AG04450 (cell line): ENCODE measurements at regions not wholly inside any gene's neighbourhood (a gene's known extent, or its start where the extent isn't known, plus 50 kb on each side); places are given as distances from the start of the nearest gene placed in this dataset.

Source experiments
- CTCF ChIA-PET: fragments of 300-600, 350-600 bp; formaldehyde crosslinking; extraction: SDS; loops from one replicate; lab custom pipeline; 2022; ENCODE audit warnings: antibody characterized with exemption, inconsistent platforms; lab: Charles Lee
- POLR2A ChIA-PET: fragments of 350-600 bp; formaldehyde crosslinking; extraction: SDS; loops from one replicate; lab custom pipeline; 2021; ENCODE audit warnings: antibody characterized with exemption, inconsistent platforms; lab: Yijun Ruan, JAX
- DNase-seq: peaks from one replicate; pipeline ENCODE4 v3.0.0-alpha.2; 2011; ENCODE audit warnings: low read depth, low spot score
- H3K27ac ChIP-seq: one replicate; pipeline ENCODE4 v1.5.1; 2012; ENCODE audit warnings: low read depth, low read length, control low read depth
- H3K27me3 ChIP-seq: one replicate; pipeline ENCODE4 v1.6.0; 2012; ENCODE audit warnings: low read length; ENCODE audit not compliant: control insufficient read depth, insufficient read depth
- H3K4me3 ChIP-seq: 2 replicates; pipeline ENCODE4 v1.5.1; 2011; ENCODE audit warnings: mild to moderate bottlenecking, low read depth, low read length, control low read depth
- H3K9me3 ChIP-seq: 2 replicates; pipeline ENCODE4 v1.5.1; 2012; ENCODE audit warnings: low read length; ENCODE audit not compliant: control insufficient read depth, insufficient read depth
- CTCF ChIP-seq: IDR thresholded peaks from 2 replicates; pipeline ENCODE4 v1.5.1; 2011; ENCODE audit warnings: low read depth, low read length, control low read depth, inconsistent platforms

GRCh38 chr2:45207101-45207500, 197.8 kb upstream of the SIX2 start:
- H3K27me3 ChIP-seq = peaks cover 23% of the 10 kb centered on the region
- no peak for TF ChIP-seq CTCF
- DNase-seq = no peak
- no peak overlapping the region for H3K4me3 ChIP-seq
- no peak overlapping the region for H3K27ac ChIP-seq
- ChIA-PET POLR2A (no interaction called here), CTCF (no interaction called here)
- H3K9me3 ChIP-seq = no peaks in the 10 kb centered on the region

GRCh38 chr2:45205985-45206384, 196.7 kb upstream of the SIX2 start:
- ChIA-PET CTCF (no interaction called here), POLR2A (no interaction called here)
- Histone ChIP-seq H3K27me3 (peaks cover 29% of the 10 kb centered on the region), H3K4me3 (no peak overlapping the region), H3K9me3 (no peaks in the 10 kb centered on the region; the same call in 1 of the 2 replicates), H3K27ac (no peak overlapping the region)
- TF ChIP-seq CTCF = no peak
- DNase-seq = no peak

- TF ChIP-seq CTCF = no peak
- ChIA-PET CTCF (no interaction called here), POLR2A (no interaction called here)
- no peak for DNase-seq
- Histone ChIP-seq H3K4me3 (no peak overlapping the region), H3K9me3 (no peaks in the 10 kb centered on the region; the same call in 1 of the 2 replicates), H3K27me3 (peaks cover 29% of the 10 kb centered on the region), H3K27ac (no peak overlapping the region)
These were observed 196.2 kb upstream of the SIX2 start for GRCh38 chr2:45205480-45205879.

- ChIA-PET CTCF (no interaction called here), POLR2A (no interaction called here)
- peaks cover 26% of the 10 kb centered on the region for H3K27me3 ChIP-seq
- H3K4me3 ChIP-seq = no peak overlapping the region
- H3K27ac ChIP-seq = no peak overlapping the region
- no peak for TF ChIP-seq CTCF
- no peak for DNase-seq
- H3K9me3 ChIP-seq = no peaks in the 10 kb centered on the region; the same call in 1 of the 2 replicates
These were observed 194.1 kb upstream of the SIX2 start for GRCh38 chr2:45203400-45203799.

GRCh38 chr2:45199973-45200372, 190.7 kb upstream of the SIX2 start:
- CTCF ChIA-PET = interaction anchor here (1.3 kb wide), 1 partner anchor 294 kb away, joined by 4 read pairs; no protein-coding TSS in a partner anchor

More at GRCh38 chr2:45199973-45200372, 190.7 kb upstream of the SIX2 start:
- Histone ChIP-seq H3K27me3 (peaks cover 13% of the 10 kb centered on the region), H3K4me3 (no peak overlapping the region), H3K9me3 (no peaks in the 10 kb centered on the region; the same call in 1 of the 2 replicates), H3K27ac (no peak overlapping the region)
- POLR2A ChIA-PET = no interaction called here
- DNase-seq = no peak
- no peak for TF ChIP-seq CTCF
